ENCODE measurements at regions not wholly inside any gene's neighbourhood (a gene's known extent, or its start where the extent isn't known, plus 50 kb on each side); places are given as distances from the start of the nearest gene placed in this dataset.

- no peak for TF ChIP-seq POLR2A (IDR thresholded peaks at IDR 0.05)
- no peak for TF ChIP-seq EP300 (IDR thresholded peaks at IDR 0.05)
Measured at GRCh38 chr9:29038332-29038731, 1465.1 kb upstream of the C9orf72 start.

Measured in ovary (tissue), 1 donor.